ENCODE measurements at regions not wholly inside any gene's neighbourhood (a gene's known extent, or its start where the extent isn't known, plus 50 kb on each side); places are given as distances from the start of the nearest gene placed in this dataset.

DNA sequence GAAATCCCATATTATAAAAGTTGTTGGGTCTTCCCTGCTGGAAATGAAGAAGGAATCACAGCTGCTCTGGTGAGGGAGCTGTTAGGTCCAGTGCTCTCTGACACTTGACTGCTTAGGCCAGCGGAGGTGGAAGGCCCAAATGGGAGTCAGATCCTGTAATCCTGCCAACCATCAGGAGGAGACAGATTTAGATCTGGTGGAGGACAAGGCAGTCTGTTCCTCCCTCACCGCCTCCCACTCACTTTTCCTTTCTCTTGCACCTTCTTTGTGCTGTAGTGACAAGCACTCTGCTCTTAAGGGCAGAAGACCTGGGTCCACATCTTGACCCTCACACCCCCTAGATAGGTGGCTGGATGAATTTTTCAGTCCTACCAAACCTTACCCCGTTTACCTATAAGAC, 59.7 kb upstream of the CHST1 start:
- DNase-seq (ENCODE audit: low read depth in 4 of 4, low spot score in 3 of 4): no peak

DNA sequence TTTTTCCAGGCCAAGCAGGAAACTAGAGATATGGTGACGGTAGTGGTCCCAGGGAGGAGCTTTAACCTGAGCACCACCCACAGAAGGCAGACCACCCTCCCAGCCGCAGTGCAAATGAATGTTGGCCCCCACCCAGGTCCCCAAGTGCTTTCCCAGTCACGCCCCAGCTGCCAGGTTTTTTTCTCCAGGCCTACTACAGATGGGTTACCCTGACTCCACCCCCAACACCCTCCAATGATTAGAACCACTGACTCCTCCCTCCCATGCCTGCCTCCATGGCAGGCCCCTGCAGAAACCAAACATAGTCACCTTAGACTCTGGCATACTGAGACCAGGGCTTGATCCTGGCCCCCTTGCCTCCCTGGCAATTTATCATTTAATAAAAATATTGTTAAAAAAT, 58.7 kb upstream of the CHST1 start:
- DNase-seq (ENCODE audit: low read depth in 4 of 4, low spot score in 3 of 4): no peak

DNA sequence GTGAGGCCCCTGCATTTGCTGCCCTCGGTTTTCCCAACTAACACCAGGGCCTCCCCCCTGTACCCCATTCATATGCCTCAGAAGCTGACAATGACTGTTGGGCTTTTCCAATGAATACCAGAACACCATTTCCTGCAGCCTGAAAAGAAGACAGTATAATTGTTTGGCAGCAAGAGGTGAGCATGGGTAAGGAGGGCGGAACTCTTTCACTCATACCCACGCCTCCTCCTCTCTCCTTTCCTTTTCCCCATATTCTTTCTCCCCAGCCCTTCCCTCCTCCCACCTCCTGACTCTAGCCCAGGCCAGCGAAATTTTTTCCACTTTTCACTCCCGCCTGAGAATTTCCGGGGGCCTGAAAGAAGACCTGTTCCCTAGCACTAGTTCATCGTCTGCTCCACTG, 58.0 kb upstream of the CHST1 start:
- no peak for DNase-seq (ENCODE audit: low read depth in 4 of 4, low spot score in 3 of 4)

DNA sequence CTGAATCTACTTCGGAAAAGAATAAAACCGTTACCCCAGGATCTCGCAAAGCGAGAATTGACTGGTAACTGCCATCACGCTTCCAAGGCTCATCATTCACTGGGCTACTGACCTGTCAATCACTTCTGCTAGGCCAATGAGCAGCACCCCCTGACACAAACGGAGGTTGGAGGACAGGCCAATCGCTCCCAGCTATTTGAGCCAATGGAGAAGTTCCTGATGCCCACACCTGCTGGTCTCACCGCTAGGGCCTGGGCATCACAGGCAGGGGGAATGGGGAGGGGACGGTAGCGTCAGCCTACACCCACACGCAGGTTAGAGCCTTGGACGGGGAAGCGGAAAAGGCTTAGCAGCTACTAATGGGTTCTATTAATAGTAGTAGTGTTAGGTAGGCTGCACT, 56.7 kb upstream of the CHST1 start:
- DNase-seq (ENCODE audit: low read depth in 4 of 4, low spot score in 3 of 4): no peak

DNA sequence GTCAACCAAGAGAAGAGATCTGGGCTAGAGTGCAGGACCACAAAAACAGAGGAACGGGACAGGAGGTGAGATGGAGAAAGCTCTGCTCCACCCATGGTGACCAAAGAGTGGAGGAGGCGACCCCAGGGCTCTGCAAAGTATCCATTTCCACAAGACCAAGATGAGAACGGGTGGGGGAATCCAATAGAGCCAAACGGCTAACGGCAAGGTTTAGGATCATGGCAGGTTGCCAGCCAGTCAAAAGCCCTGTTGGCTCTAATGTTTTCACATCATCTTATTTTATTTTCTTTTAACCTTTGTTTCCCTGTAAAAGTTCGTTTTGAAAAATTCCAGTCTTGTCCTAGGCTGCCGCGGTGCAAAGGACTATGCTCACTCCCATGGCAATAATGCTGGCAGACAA, 52.1 kb upstream of the CHST1 start:
- DNase-seq (ENCODE audit: low read depth in 4 of 4, low spot score in 3 of 4): no peak

DNA sequence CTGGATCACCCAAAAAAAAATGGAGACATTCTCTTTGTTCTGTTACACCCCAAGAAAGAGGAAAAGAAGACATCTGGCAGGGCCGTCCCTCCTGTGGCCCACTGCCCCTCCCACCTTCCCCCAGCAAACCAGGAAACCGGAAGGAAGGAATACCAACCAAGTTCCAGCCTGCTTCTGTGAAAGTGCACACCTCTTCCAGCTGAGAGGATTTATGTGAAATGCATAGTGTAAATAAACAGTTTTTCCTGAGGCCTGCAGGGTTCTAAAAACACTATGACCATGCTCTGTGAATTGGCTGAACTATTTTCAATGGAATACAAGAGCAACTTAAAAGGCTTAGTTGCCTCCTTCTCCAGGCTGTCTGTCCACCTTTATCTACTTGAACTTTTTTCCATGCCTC, 50.0 kb upstream of the CHST1 start:
- peak in 1 of 4 donors; percentile 6 for DNase-seq (ENCODE audit: low read depth in 4 of 4, low spot score in 3 of 4)

Measured in right renal pelvis (tissue), 4 donors.